Adrenal gland (tissue), 9 donors: ENCODE measurements at regions not wholly inside any gene's neighbourhood (a gene's known extent, or its start where the extent isn't known, plus 50 kb on each side); places are given as distances from the start of the nearest gene placed in this dataset.

Source experiments
- DNase-seq, 7 donors: peaks; one replicate each; pipeline ENCODE4 v3.0.0-alpha.2; 2019 to 2020
- H3K27ac ChIP-seq, 5 donors: fragments of 200-600 bp; sonication (generic) in 4 of 5; 1 replicate in 3 of 5; 2 replicates in 2 of 5; pipeline versions ENCODE4 v1.5.1 to v1.8.0; 2016 to 2020; ENCODE audit warnings: mild to moderate bottlenecking in 1 of 5
- H3K27me3 ChIP-seq: fragments of 200-600 bp; 2 replicates; pipeline ENCODE4 v1.8.0; 2021
- H3K36me3 ChIP-seq, 2 donors: fragments of 200-600 bp; replicated peaks in 1 of 2; 1 replicate in 1 of 2; 2 replicates in 1 of 2; pipeline versions ENCODE4 v1.5.1 to v1.8.0; 2018 to 2022
- H3K4me1 ChIP-seq, 2 donors: fragments of 200-600 bp; replicated peaks in 1 of 2; 1 replicate in 1 of 2; 2 replicates in 1 of 2; pipeline versions ENCODE4 v1.5.1 to v1.8.0; 2018 to 2021
- H3K4me3 ChIP-seq, 4 donors: fragments of 200-600 bp; sonication (generic) in 3 of 4; one replicate each; pipeline ENCODE4 v1.5.1; 2016 to 2018
- H3K9me3 ChIP-seq, 3 donors: fragments of 200-600 bp; sonication (generic) in 1 of 3; replicated peaks in 1 of 3; 1 replicate in 2 of 3; 2 replicates in 1 of 3; pipeline versions ENCODE4 v1.5.1 to v1.8.0; 2016 to 2021
- CTCF ChIP-seq, 6 experiments: fragments of 450-650 bp in 4 of 6; fragments of 200-600 bp in 2 of 6; sonication (generic) in 1 of 6; IDR thresholded peaks; 1 replicate in 5 of 6; 2 replicates in 1 of 6; pipeline versions ENCODE4 v1.5.1 to v1.8.0; 2016 to 2021; ENCODE audit warnings: antibody characterized with exemption in 6 of 6, mild to moderate bottlenecking in 2 of 6, moderate library complexity in 1 of 6
- POLR2A ChIP-seq, 2 donors: fragments of 450-650 bp; IDR thresholded peaks; one replicate each; pipeline ENCODE4 v1.6.1; 2017; ENCODE audit warnings: antibody characterized with exemption in 2 of 2, mild to moderate bottlenecking in 2 of 2, moderate library complexity in 1 of 2
- WGBS, 4 donors: extraction: QIAGEN DNeasy Blood & Tissue Kit in 2 of 4; methylation state at CpG; one replicate each; pipeline versions ENCODE4 v1.1.5 to v1.1.7; 2013 to 2017; 5-methylcytosine and 5-hydroxymethylcytosine counted together
- intact Hi-C, 2 donors: fragments of 100-400 bp; cut with DNase I; formaldehyde crosslinking; loops; one replicate each; pipeline versions ENCODE4 v1.14.1 to v1.15.0; 2022 to 2023
- donor health status: healthy with polysubstance abuse.
- donor health status: Bipolar disorder and iron deficiency.
- donor health status: DM: yes; HTN: yes; CAD: no.
- donor health status: DM: no; HTN: no; CAD: no.
- donor health status: DM: no; HTN: no; CAD: no.

GRCh38 chr3:165553371-165553770 lies 283.9 kb downstream of the BCHE start:
- no peak overlapping the region for H3K4me3 ChIP-seq
- H3K36me3 ChIP-seq = no peaks in the 10 kb centered on the region
- intact Hi-C loops = no loop called here
- H3K27me3 ChIP-seq = no peaks in the 10 kb centered on the region
- H3K9me3 ChIP-seq = no peaks in the 10 kb centered on the region
- no peak overlapping the region for H3K27ac ChIP-seq
- TF ChIP-seq CTCF (IDR thresholded peaks at IDR 0.05) (no peak), POLR2A (IDR thresholded peaks at IDR 0.05) (no peak)
- DNase-seq = no peak
- H3K4me1 ChIP-seq = no peaks in the 10 kb centered on the region
- 70 to 82% (median 78%) methylated on average over 3 of the region's 3 CpGs for WGBS, 4 donors

- no peaks in the 10 kb centered on the region for H3K4me1 ChIP-seq
- DNase-seq = no peak
- no peaks in the 10 kb centered on the region for H3K36me3 ChIP-seq
- H3K27ac ChIP-seq = no peak overlapping the region
- no peak overlapping the region for H3K4me3 ChIP-seq
- intact Hi-C loops = no loop called here
- TF ChIP-seq CTCF (IDR thresholded peaks at IDR 0.05) = no peak
- TF ChIP-seq POLR2A (IDR thresholded peaks at IDR 0.05) = no peak
- no peaks in the 10 kb centered on the region for H3K9me3 ChIP-seq
- H3K27me3 ChIP-seq = no peaks in the 10 kb centered on the region
- 63 to 80% (median 72%) methylated on average over 5 of the region's 5 CpGs for WGBS, 4 donors
Observed at GRCh38 chr3:165549665-165550064, 287.6 kb downstream of the BCHE start.

DNA sequence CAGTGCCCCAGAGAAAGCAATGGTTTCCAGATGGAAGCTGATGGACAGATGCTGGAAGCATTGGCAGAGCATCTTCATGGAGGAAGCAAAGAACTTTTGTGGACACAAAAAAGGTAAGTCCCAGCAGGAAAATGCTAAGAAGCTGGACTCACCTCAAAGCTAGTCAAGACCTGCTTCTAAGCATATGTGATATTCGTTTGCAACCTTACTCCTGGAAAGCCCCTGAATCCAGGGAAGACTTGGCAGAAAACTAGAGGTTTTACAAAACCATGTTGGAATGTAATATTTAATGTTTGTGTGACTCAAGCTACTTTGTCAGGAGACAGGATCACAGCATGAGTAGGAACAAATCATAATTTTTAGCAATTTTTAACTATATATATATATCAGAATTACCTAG lies 288.2 kb downstream of the BCHE start:
- 40 to 61% (median 45%) methylated on average over 1 of the region's 1 CpG for WGBS, 4 donors
- no peaks in the 10 kb centered on the region for H3K27me3 ChIP-seq
- intact Hi-C loops = no loop called here
- no peak overlapping the region for H3K4me3 ChIP-seq
- DNase-seq = no peak
- no peak overlapping the region for H3K27ac ChIP-seq
- H3K9me3 ChIP-seq = no peaks in the 10 kb centered on the region
- TF ChIP-seq CTCF (IDR thresholded peaks at IDR 0.05) = no peak
- TF ChIP-seq POLR2A (IDR thresholded peaks at IDR 0.05) = no peak
- no peaks in the 10 kb centered on the region for H3K36me3 ChIP-seq
- H3K4me1 ChIP-seq = no peaks in the 10 kb centered on the region

GRCh38 chr3:165545059-165545458 lies 292.2 kb downstream of the BCHE start:
- Histone ChIP-seq H3K4me3 (no peak overlapping the region), H3K27ac (no peak overlapping the region), H3K4me1 (no peaks in the 10 kb centered on the region), H3K27me3 (no peaks in the 10 kb centered on the region), H3K9me3 (no peaks in the 10 kb centered on the region), H3K36me3 (no peaks in the 10 kb centered on the region)
- 75 to 87% (median 79%) methylated on average over 4 of the region's 4 CpGs for WGBS, 4 donors
- TF ChIP-seq CTCF (IDR thresholded peaks at IDR 0.05) = no peak
- no peak for DNase-seq
- intact Hi-C loops = no loop called here
